ENCODE measurements at regions not wholly inside any gene's neighbourhood (a gene's known extent, or its start where the extent isn't known, plus 50 kb on each side); places are given as distances from the start of the nearest gene placed in this dataset.

GRCh38 chr10:71058308-71058707, 154.1 kb upstream of the UNC5B start:
- Mint-ChIP-seq H3K27ac (no peak overlapping the region), H3K9me3 (peaks cover 4% of the 10 kb centered on the region), H3K36me3 (no peaks in the 10 kb centered on the region), H3K4me1 (peaks cover 5% of the 10 kb centered on the region), H3K27me3 (ENCODE audit: low read depth) (peaks cover 26% of the 10 kb centered on the region), H3K4me3 (no peak overlapping the region)
- DNase-seq (ENCODE audit: low spot score in 2 of 2, unreplicated experiment in 2 of 2), result no peak
- TF ChIP-seq CTCF (IDR thresholded peaks at IDR 0.05; ENCODE audit: unreplicated experiment), result no peak

- Mint-ChIP-seq H3K4me3 (no peak overlapping the region), H3K27ac (no peak overlapping the region), H3K27me3 (ENCODE audit: low read depth) (peaks cover 20% of the 10 kb centered on the region), H3K36me3 (no peaks in the 10 kb centered on the region), H3K4me1 (peaks cover 8% of the 10 kb centered on the region), H3K9me3 (peaks cover under 1% of the 10 kb centered on the region)
- no peak for TF ChIP-seq CTCF (IDR thresholded peaks at IDR 0.05; ENCODE audit: unreplicated experiment)
- no peak for DNase-seq (ENCODE audit: low spot score in 2 of 2, unreplicated experiment in 2 of 2)
Measured at GRCh38 chr10:71059054-71059818, 153.1 kb upstream of the UNC5B start.

GRCh38 chr10:71059943-71060342, 152.4 kb upstream of the UNC5B start:
- no peak overlapping the region for H3K27ac Mint-ChIP-seq
- peaks cover 17% of the 10 kb centered on the region for H3K27me3 Mint-ChIP-seq (ENCODE audit: low read depth)
- H3K4me3 Mint-ChIP-seq, result no peak overlapping the region
- H3K4me1 Mint-ChIP-seq, result peaks cover 15% of the 10 kb centered on the region
- H3K9me3 Mint-ChIP-seq, result no peaks in the 10 kb centered on the region
- TF ChIP-seq CTCF (IDR thresholded peaks at IDR 0.05; ENCODE audit: unreplicated experiment), result no peak
- no peak for DNase-seq (ENCODE audit: low spot score in 2 of 2, unreplicated experiment in 2 of 2)
- no peaks in the 10 kb centered on the region for H3K36me3 Mint-ChIP-seq

GRCh38 chr10:71060476-71061426, 151.6 kb upstream of the UNC5B start:
- peaks cover 11% of the 10 kb centered on the region for H3K27me3 Mint-ChIP-seq (ENCODE audit: low read depth)
- H3K4me1 Mint-ChIP-seq, result peaks cover 15% of the 10 kb centered on the region
- DNase-seq (ENCODE audit: low spot score in 2 of 2, unreplicated experiment in 2 of 2), result no peak
- no peaks in the 10 kb centered on the region for H3K36me3 Mint-ChIP-seq
- no peaks in the 10 kb centered on the region for H3K9me3 Mint-ChIP-seq
- no peak overlapping the region for H3K4me3 Mint-ChIP-seq
- no peak overlapping the region for H3K27ac Mint-ChIP-seq
- TF ChIP-seq CTCF (IDR thresholded peaks at IDR 0.05; ENCODE audit: unreplicated experiment), result no peak

- H3K36me3 Mint-ChIP-seq, result no peaks in the 10 kb centered on the region
- TF ChIP-seq CTCF (IDR thresholded peaks at IDR 0.05; ENCODE audit: unreplicated experiment), result no peak
- H3K27ac Mint-ChIP-seq, result no peak overlapping the region
- peaks cover 7% of the 10 kb centered on the region for H3K27me3 Mint-ChIP-seq (ENCODE audit: low read depth)
- peaks cover 16% of the 10 kb centered on the region for H3K4me1 Mint-ChIP-seq
- DNase-seq (ENCODE audit: low spot score in 2 of 2, unreplicated experiment in 2 of 2), result no peak
- no peaks in the 10 kb centered on the region for H3K9me3 Mint-ChIP-seq
- H3K4me3 Mint-ChIP-seq, result no peak overlapping the region
Measured at GRCh38 chr10:71061472-71061871, 150.9 kb upstream of the UNC5B start.

Measured in mesothelial cell of epicardium (in vitro differentiated cells).